ENCODE measurements at regions not wholly inside any gene's neighbourhood (a gene's known extent, or its start where the extent isn't known, plus 50 kb on each side); places are given as distances from the start of the nearest gene placed in this dataset.

GRCh38 chr1:29704430-29704829 is 468.1 kb downstream of the PTPRU start:
- TF ChIP-seq CTCF (IDR thresholded peaks at IDR 0.05) (no peak), POLR2A (IDR thresholded peaks at IDR 0.05) (no peak)
